HepG2 (cell line): ENCODE measurements at regions not wholly inside any gene's neighbourhood (a gene's known extent, or its start where the extent isn't known, plus 50 kb on each side); places are given as distances from the start of the nearest gene placed in this dataset.

Experiments used
- ATAC-seq: fragments of 200-7000 bp; cut with Tn5 transposase; 3 replicates; pipeline ENCODE4 v1.9.1; 2020; ENCODE audit warnings: mild to moderate bottlenecking, moderate library complexity
- BruUV-seq: library from RNA; stranded (reverse); fragments of 400-500 nt; replicated peaks from 2 replicates; lab custom pipeline; 2021; lab: Mats Ljungman, UMichigan
- CTCF ChIA-PET: fragments of 300-600 bp; formaldehyde crosslinking; extraction: SDS; loops from one replicate; lab custom pipeline; 2021; ENCODE audit warnings: low total read pairs, inconsistent platforms, low intra/inter-chr PET ratio; lab: Yijun Ruan, JAX
- POLR2A ChIA-PET: fragments of 350-600 bp; sonication (Branson Sonifier 250); formaldehyde crosslinking; loops from one replicate; lab custom pipeline; 2020; ENCODE audit warnings: antibody characterized with exemption, inconsistent platforms; lab: Yijun Ruan, JAX
- DNase-seq: peaks from one replicate; pipeline ENCODE4 v3.0.0-alpha.2; 2015; ENCODE audit warnings: low spot score
- FAIRE-seq: peaks from 3 replicates; lab custom pipeline; 2011; peaks lifted over from hg19 to GRCh38; lab: Jason Lieb, UNC
- H2AFZ ChIP-seq: one replicate; pipeline ENCODE4 v1.6.1; 2011; ENCODE audit warnings: low read length, inconsistent platforms
- H3K27ac ChIP-seq: fragments of 300-600 bp; 3 replicates; pipeline ENCODE4 v1.8.0; 2011; ENCODE audit warnings: mixed run types, mild to moderate bottlenecking, mixed read lengths, low read length, inconsistent platforms; ENCODE audit not compliant: insufficient read depth; ENCODE audit errors: extremely low read length
- H3K27me3 ChIP-seq, 2 experiments: fragments of 200-600 bp in 1 of 2; 2 replicates in 1 of 2; 3 replicates in 1 of 2; pipeline versions ENCODE4 v1.6.0 to v1.8.0; 2011; ENCODE audit warnings: low read length in 2 of 2, mild to moderate bottlenecking in 2 of 2, moderate library complexity in 2 of 2, inconsistent platforms in 1 of 2; ENCODE audit not compliant: insufficient read depth in 2 of 2, control insufficient read depth in 1 of 2
- H3K36me3 ChIP-seq, 2 experiments: fragments of 200-600 bp in 1 of 2; replicated peaks in 1 of 2; 2 replicates in 1 of 2; 3 replicates in 1 of 2; pipeline versions ENCODE4 v1.5.1 to v1.8.0; 2011; ENCODE audit warnings: low read length in 2 of 2, inconsistent platforms in 1 of 2; ENCODE audit not compliant: insufficient read depth in 2 of 2, control insufficient read depth in 1 of 2
- H3K4me1 ChIP-seq: 2 replicates; pipeline ENCODE4 v1.5.1; 2012; ENCODE audit warnings: low read length, inconsistent platforms; ENCODE audit not compliant: insufficient read depth
- H3K4me2 ChIP-seq: 2 replicates; pipeline ENCODE4 v1.6.0; 2011; ENCODE audit warnings: low read depth, low read length, inconsistent platforms
- H3K4me3 ChIP-seq, 3 experiments: fragments of 200-600 bp in 1 of 3; sonication (generic), shearing (Covaris generic) in 1 of 3; replicated peaks in 1 of 3; 2 replicates each; pipeline ENCODE4 v1.5.1; 2011 to 2016; ENCODE audit warnings: low read length in 3 of 3, inconsistent platforms in 2 of 3, low read depth in 2 of 3, mild to moderate bottlenecking in 2 of 3, control low read depth in 1 of 3, mixed read lengths in 1 of 3; ENCODE audit not compliant: insufficient read depth in 1 of 3
- H3K79me2 ChIP-seq: one replicate; pipeline ENCODE4 v1.6.1; 2011; ENCODE audit warnings: low read length, inconsistent platforms; ENCODE audit not compliant: insufficient read depth
- H3K9ac ChIP-seq: 2 replicates; pipeline ENCODE4 v1.6.0; 2011; ENCODE audit warnings: mild to moderate bottlenecking, low read depth, low read length, inconsistent platforms; ENCODE audit not compliant: insufficient read depth
- H3K9me3 ChIP-seq: 2 replicates; pipeline ENCODE4 v1.5.1; 2012; ENCODE audit warnings: mild to moderate bottlenecking, low read length
- H4K20me1 ChIP-seq: 2 replicates; pipeline ENCODE4 v1.6.0; 2011; ENCODE audit warnings: inconsistent platforms, mild to moderate bottlenecking, low read length, moderate library complexity; ENCODE audit not compliant: insufficient read depth
- EED ChIP-seq: sonication (generic); formaldehyde crosslinking; IDR thresholded peaks from 2 replicates; pipeline ENCODE4 v1.5.0; 2020; ENCODE audit warnings: mild to moderate bottlenecking, missing genetic modification reagents
- EHMT2 ChIP-seq: fragments of 200-600 bp; sonication (generic); IDR thresholded peaks from 2 replicates; pipeline ENCODE4 v1.7.0; 2017; ENCODE audit warnings: antibody characterized with exemption, low read depth, low read length, borderline replicate concordance
- MIER2 ChIP-seq: IDR thresholded peaks from 2 replicates; pipeline ENCODE4 v1.6.1; 2016; ENCODE audit warnings: missing biosample characterization, missing genetic modification reagents
- ZBTB25 ChIP-seq: IDR thresholded peaks from 2 replicates; pipeline ENCODE4 v1.6.1; 2018; ENCODE audit warnings: missing genetic modification reagents
- ZNF260 ChIP-seq: sonication (generic); formaldehyde crosslinking; IDR thresholded peaks from 2 replicates; pipeline ENCODE4 v1.4.0; 2020; ENCODE audit warnings: missing genetic modification reagents, low read depth, mild to moderate bottlenecking, borderline replicate concordance
- ZNF354B ChIP-seq: sonication (generic); formaldehyde crosslinking; IDR thresholded peaks from 2 replicates; pipeline ENCODE4 v1.8.0; 2022; ENCODE audit warnings: mild to moderate bottlenecking, missing genetic modification reagents
- ZNF569 ChIP-seq: sonication (generic); formaldehyde crosslinking; IDR thresholded peaks from 2 replicates; pipeline ENCODE4 v1.5.0; 2020; ENCODE audit warnings: mild to moderate bottlenecking, missing genetic modification reagents, moderate library complexity, borderline replicate concordance
- ZNF704 ChIP-seq: sonication (generic); formaldehyde crosslinking; IDR thresholded peaks from 2 replicates; pipeline ENCODE4 v1.8.1; 2023; ENCODE audit warnings: mild to moderate bottlenecking, inconsistent platforms, moderate library complexity, missing genetic modification reagents, borderline replicate concordance
- ZNF780A ChIP-seq: sonication (generic); formaldehyde crosslinking; IDR thresholded peaks from 2 replicates; pipeline ENCODE4 v1.8.0; 2022; ENCODE audit warnings: mild to moderate bottlenecking, missing genetic modification reagents, moderate library complexity
- WGBS: methylation state at CpG from one replicate; pipeline ENCODE4 v1.1.6; 2017; ENCODE audit warnings: low lambda C conversion rate; 5-methylcytosine and 5-hydroxymethylcytosine counted together
- in situ Hi-C: cut with HindIII; loops from 2 replicates; pipeline ENCODE4 v1.10.0; 2017; ENCODE audit warnings: low pct_unique_long_range_greater_than_20kb; ENCODE audit not compliant: extremely low pct_ligation_motif_present
- intact Hi-C: fragments of 100-400 bp; cut with micrococcal nuclease; formaldehyde crosslinking; loops from one replicate; pipeline ENCODE4 v1.10.0; 2022; ENCODE audit not compliant: unreplicated experiment
- TF ChIP-seq, protein P1 (sequence below): IDR thresholded peaks from 2 replicates; pipeline ENCODE4 v1.6.1; 2016; ENCODE audit warnings: missing compliant biosample characterization, missing genetic modification reagents, borderline replicate concordance

GRCh38 chr4:137934911-137935310 lies 307.2 kb downstream of the SLC7A11 start:
- POLR2A ChIA-PET, result no interaction called here
- no peak for ATAC-seq

DNA sequence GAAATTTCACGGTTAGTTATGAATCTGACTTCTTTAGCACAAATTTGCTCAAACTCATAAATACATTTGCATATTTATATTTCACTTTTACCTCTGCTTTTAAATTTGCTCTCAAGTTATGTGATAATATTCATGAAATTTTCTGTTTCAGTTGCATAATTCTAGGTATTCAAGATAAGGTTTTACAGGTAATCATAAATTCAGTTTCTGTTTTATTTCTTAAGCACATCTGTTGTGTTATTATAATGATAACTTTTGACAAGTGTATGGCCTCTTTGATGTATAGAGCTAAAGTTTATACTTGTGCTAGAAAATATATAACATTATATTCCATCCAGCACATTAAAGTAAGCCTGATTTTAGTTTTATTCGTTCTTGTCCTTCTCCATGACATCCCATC lies 308.1 kb downstream of the SLC7A11 start:
- no peaks in the 10 kb centered on the region for H3K79me2 ChIP-seq
- H3K27me3 ChIP-seq, result no peaks in the 10 kb centered on the region
- no peaks in the 10 kb centered on the region for H4K20me1 ChIP-seq
- H3K4me3 ChIP-seq, result no peak overlapping the region
- ChIA-PET POLR2A (no interaction called here), CTCF (no interaction called here)
- no peak for FAIRE-seq
- BruUV-seq, result no TSS peak
- no peak overlapping the region for H3K27ac ChIP-seq
- H3K36me3 ChIP-seq, result no peaks in the 10 kb centered on the region
- H3K4me2 ChIP-seq, result no peak overlapping the region
- no peak for DNase-seq
- intact Hi-C loops, result no loop called here
- H3K9ac ChIP-seq, result no peak overlapping the region
- in situ Hi-C loops, result no loop called here
- no peaks in the 10 kb centered on the region for H3K4me1 ChIP-seq
- no peaks in the 10 kb centered on the region for H3K9me3 ChIP-seq
- no peak overlapping the region for H2AFZ ChIP-seq
- ATAC-seq, result no peak
- 0% methylated on average over 2 of the region's 2 CpGs for WGBS
- TF ChIP-seq EED (CRISPR knock-in tag) (no peak), EHMT2 (no peak), ZNF704 (CRISPR knock-in tag) (no peak), ZNF780A (CRISPR knock-in tag) (no peak), ZBTB25 (CRISPR knock-in tag) (no peak), ZNF569 (CRISPR knock-in tag) (no peak), ZNF260 (CRISPR knock-in tag) (no peak), ZNF354B (CRISPR knock-in tag) (no peak)
- TF ChIP-seq, protein P1, sequence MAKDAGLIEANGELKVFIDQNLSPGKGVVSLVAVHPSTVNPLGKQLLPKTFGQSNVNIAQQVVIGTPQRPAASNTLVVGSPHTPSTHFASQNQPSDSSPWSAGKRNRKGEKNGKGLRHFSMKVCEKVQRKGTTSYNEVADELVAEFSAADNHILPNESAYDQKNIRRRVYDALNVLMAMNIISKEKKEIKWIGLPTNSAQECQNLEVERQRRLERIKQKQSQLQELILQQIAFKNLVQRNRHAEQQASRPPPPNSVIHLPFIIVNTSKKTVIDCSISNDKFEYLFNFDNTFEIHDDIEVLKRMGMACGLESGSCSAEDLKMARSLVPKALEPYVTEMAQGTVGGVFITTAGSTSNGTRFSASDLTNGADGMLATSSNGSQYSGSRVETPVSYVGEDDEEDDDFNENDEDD (CRISPR knock-in tag), result no peak

More at GRCh38 chr4:137934911-137935310, 307.2 kb downstream of the SLC7A11 start:
- H3K27me3 ChIP-seq, result no peaks in the 10 kb centered on the region
- no peak overlapping the region for H3K9ac ChIP-seq
- in situ Hi-C loops (no loop called here), intact Hi-C loops (no loop called here)
- peaks cover 2% of the 10 kb centered on the region; the same call in 1 of the 2 replicates for H3K9me3 ChIP-seq
- BruUV-seq, result no TSS peak
- H3K79me2 ChIP-seq, result no peaks in the 10 kb centered on the region
- no peak overlapping the region for H3K4me2 ChIP-seq
- H4K20me1 ChIP-seq, result no peaks in the 10 kb centered on the region
- 0% methylated on average over 1 of the region's 1 CpG for WGBS
- no peaks in the 10 kb centered on the region for H3K36me3 ChIP-seq
- no peak overlapping the region for H2AFZ ChIP-seq
- no peak for DNase-seq
- TF ChIP-seq MIER2 (CRISPR knock-in tag), result no peak
- no peak overlapping the region for H3K4me3 ChIP-seq
- CTCF ChIA-PET, result no interaction called here
- H3K27ac ChIP-seq, result no peak overlapping the region
- H3K4me1 ChIP-seq, result no peaks in the 10 kb centered on the region
- no peak for FAIRE-seq
